Cardiac muscle cell (in vitro differentiated cells and primary cell): ENCODE measurements at regions not wholly inside any gene's neighbourhood (a gene's known extent, or its start where the extent isn't known, plus 50 kb on each side); places are given as distances from the start of the nearest gene placed in this dataset.

Source experiments
- DNase-seq, 2 donors: peaks; one replicate each; pipeline versions ENCODE4 v3.0.0 to v3.0.0-alpha.2; 2010 to 2017; ENCODE audit warnings: low read depth in 1 of 2, low spot score in 1 of 2
- H3K27ac ChIP-seq: fragments of 200-600 bp; sonication (generic); 2 replicates; pipeline ENCODE4 v1.5.1; 2016
- H3K27me3 ChIP-seq: fragments of 200-600 bp; sonication (generic); 2 replicates; pipeline ENCODE4 v1.6.0; 2016; ENCODE audit warnings: control low read depth
- H3K36me3 ChIP-seq: fragments of 200-600 bp; sonication (generic); 2 replicates; pipeline ENCODE4 v1.5.1; 2016; ENCODE audit warnings: control low read depth
- H3K4me1 ChIP-seq: fragments of 200-600 bp; sonication (generic); 2 replicates; pipeline ENCODE4 v1.8.1; 2017; ENCODE audit warnings: low read depth, mild to moderate bottlenecking, mixed run types
- H3K4me3 ChIP-seq: fragments of 200-600 bp; sonication (generic); 2 replicates; pipeline ENCODE4 v1.5.1; 2016; ENCODE audit warnings: mild to moderate bottlenecking
- H3K9me3 ChIP-seq: fragments of 200-600 bp; sonication (generic); 2 replicates; pipeline ENCODE4 v1.5.1; 2017; ENCODE audit warnings: low read depth, mild to moderate bottlenecking, control low read depth
- TF ChIP-seq, protein P1 (sequence below): IDR thresholded peaks from 2 replicates; pipeline ENCODE4 v1.5.1; 2012; ENCODE audit warnings: low read depth, mild to moderate bottlenecking, low read length

DNA sequence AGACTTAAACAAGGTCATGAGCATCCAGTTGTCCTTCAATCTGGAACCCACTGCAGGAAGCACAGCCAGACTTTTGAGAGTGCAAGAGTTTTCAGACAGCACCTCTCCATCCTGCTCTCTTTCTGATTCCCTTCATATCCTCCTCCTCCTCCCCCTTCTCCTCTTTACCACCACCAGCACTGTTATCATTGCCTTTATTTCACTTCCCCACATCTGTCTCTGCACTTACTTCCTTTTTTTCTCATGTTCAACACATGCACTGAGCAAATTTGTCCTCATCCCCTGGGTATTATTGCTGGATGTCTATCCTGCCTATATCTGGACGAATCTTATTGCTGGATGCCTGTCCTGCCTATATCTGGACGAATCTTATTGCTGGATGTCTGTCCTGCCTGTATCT lies 554.8 kb downstream of the DHX35 start:
- H3K27me3 ChIP-seq: no peaks in the 10 kb centered on the region
- no peak overlapping the region for H3K4me3 ChIP-seq
- H3K27ac ChIP-seq: no peak overlapping the region
- no peaks in the 10 kb centered on the region for H3K9me3 ChIP-seq
- DNase-seq: no peak
- TF ChIP-seq, protein P1, sequence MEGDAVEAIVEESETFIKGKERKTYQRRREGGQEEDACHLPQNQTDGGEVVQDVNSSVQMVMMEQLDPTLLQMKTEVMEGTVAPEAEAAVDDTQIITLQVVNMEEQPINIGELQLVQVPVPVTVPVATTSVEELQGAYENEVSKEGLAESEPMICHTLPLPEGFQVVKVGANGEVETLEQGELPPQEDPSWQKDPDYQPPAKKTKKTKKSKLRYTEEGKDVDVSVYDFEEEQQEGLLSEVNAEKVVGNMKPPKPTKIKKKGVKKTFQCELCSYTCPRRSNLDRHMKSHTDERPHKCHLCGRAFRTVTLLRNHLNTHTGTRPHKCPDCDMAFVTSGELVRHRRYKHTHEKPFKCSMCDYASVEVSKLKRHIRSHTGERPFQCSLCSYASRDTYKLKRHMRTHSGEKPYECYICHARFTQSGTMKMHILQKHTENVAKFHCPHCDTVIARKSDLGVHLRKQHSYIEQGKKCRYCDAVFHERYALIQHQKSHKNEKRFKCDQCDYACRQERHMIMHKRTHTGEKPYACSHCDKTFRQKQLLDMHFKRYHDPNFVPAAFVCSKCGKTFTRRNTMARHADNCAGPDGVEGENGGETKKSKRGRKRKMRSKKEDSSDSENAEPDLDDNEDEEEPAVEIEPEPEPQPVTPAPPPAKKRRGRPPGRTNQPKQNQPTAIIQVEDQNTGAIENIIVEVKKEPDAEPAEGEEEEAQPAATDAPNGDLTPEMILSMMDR: no peak
- no peaks in the 10 kb centered on the region for H3K4me1 ChIP-seq
- H3K36me3 ChIP-seq: no peaks in the 10 kb centered on the region

DNA sequence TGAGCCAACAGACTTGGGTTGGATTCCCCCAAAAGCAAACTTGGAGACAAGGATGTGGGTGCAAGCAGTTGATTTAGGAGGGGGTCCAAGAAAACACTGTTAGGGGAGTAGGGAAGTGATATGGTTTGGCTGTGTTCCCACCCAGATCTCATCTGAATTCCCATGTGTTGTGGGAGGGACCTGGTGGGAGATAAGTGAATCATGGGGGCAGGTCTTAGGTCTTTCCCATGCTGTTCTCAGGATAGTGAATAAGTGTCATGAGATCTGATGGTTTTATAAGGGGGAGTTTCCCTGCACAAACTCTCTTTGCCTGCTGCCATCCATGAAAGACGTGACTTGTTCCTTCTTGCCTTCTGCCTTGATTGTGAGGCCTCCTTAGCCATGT lies 542.6 kb downstream of the DHX35 start:
- no peak overlapping the region for H3K27ac ChIP-seq
- TF ChIP-seq, protein P1: no peak

DNA sequence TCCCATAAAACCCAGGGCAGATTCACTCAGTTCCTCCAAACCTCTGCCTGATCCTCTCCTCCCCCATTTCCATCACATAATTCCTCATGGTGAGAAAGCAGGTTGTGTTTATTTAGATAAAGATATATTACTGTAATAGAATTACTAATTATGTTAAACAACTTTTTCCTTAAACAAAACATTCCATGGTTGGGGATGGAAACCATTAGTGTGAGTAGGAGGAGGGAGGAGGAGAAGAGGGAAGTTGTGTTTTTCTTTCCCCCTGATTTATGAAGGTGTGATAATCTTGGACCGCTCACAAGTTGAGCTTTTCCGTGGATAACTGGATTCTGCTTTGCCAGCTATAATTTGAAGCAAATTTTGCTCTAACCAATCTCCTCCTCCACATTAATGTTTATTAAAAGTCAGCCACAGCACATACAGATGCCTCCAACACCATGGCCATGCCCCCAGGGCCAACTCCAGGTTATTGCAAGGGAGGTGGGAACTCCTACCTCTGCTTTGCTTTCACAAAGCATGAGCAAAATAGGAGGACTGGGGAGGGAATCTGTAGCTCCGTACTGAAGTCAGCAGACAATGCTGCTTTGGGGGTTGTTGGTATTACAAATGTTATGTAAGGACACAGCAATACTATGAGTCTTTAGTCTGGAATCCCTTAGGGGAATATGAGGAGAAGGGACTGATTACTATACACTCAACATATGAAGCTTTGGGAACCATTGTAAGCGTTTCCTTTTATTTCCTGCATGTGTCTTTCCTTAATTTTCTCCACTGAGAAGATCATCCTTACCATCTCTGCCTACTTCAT lies 542.0 kb downstream of the DHX35 start:
- H3K4me1 ChIP-seq: no peaks in the 10 kb centered on the region
- H3K27me3 ChIP-seq: no peaks in the 10 kb centered on the region
- H3K9me3 ChIP-seq: no peaks in the 10 kb centered on the region
- H3K36me3 ChIP-seq: no peaks in the 10 kb centered on the region
- H3K27ac ChIP-seq: no peak overlapping the region
- H3K4me3 ChIP-seq: no peak overlapping the region
- TF ChIP-seq, protein P1: no peak
- no peak for DNase-seq

More for the DNA sequence above, 542.6 kb downstream of the DHX35 start:
- DNase-seq: no peak
- Histone ChIP-seq H3K4me1 (no peaks in the 10 kb centered on the region), H3K36me3 (no peaks in the 10 kb centered on the region), H3K9me3 (no peaks in the 10 kb centered on the region), H3K4me3 (no peak overlapping the region), H3K27me3 (no peaks in the 10 kb centered on the region)

DNA sequence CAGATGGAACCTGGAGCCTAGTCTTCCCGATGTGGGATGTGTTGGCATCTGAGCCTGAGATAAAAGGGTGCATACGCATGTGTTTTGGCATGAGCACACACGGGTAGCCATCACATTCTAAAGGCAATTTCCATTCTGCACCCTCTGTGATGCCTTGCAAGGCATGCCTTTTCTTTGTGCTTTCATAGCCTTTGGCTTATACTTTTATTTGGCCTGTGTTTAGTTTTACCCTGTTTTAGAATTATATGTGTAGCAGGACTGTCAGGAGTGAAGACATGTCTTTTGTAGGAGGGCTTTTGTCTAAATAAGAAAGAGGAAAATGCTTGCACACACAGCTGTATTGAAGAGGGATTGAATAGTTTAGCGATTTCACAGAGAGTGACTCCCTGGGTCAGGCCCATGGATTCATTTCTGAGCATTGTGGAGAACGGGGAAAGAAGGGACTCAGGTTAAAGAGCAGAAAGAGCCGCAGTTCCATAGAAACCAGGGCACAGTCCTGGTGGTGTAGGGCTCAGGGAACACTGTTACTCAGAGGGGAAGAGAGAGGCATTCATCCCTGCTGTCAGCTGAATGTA lies 530.2 kb downstream of the DHX35 start:
- Histone ChIP-seq H3K4me1 (no peaks in the 10 kb centered on the region), H3K9me3 (no peaks in the 10 kb centered on the region), H3K4me3 (no peak overlapping the region), H3K27ac (no peak overlapping the region), H3K27me3 (no peaks in the 10 kb centered on the region), H3K36me3 (no peaks in the 10 kb centered on the region)
- TF ChIP-seq, protein P1: no peak
- no peak for DNase-seq

DNA sequence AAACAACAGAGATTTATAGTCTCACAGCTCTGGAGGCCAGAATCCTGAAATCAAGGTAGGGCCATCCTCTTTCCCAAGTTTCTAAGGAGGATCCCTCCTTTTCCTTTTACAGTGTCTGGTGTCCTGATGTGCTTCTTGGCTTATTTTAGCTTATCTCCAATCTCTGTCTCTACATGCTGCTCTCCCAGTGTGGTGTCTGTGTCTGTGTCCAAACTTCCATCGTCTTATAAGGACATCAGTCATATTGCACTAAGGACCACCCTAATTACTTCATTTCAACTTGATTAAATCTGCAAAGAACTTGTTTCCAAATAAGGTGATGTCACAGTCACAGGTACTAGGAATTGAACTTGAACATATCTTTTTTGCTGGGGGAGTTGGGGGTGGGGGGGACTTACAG lies 529.6 kb downstream of the DHX35 start:
- Histone ChIP-seq H3K36me3 (no peaks in the 10 kb centered on the region), H3K4me3 (no peak overlapping the region), H3K4me1 (no peaks in the 10 kb centered on the region), H3K27ac (no peak overlapping the region), H3K27me3 (no peaks in the 10 kb centered on the region), H3K9me3 (no peaks in the 10 kb centered on the region)
- TF ChIP-seq, protein P1: no peak
- no peak for DNase-seq
